Kidney glomerular epithelial cell (primary cell): ENCODE measurements at regions not wholly inside any gene's neighbourhood (a gene's known extent, or its start where the extent isn't known, plus 50 kb on each side); places are given as distances from the start of the nearest gene placed in this dataset.

Experiments
- DNase-seq: peaks from one replicate; lab custom pipeline; 2025; lab: John Stamatoyannopoulos, UW

- peak; percentile 25 for DNase-seq
Observed at GRCh38 chr13:95452375-95452774, 100.1 kb upstream of the CLDN10 start.

- DNase-seq, result no peak
Observed at GRCh38 chr13:95455782-95456181, 96.7 kb upstream of the CLDN10 start.

- no peak for DNase-seq
Observed at GRCh38 chr13:95456815-95457214, 95.7 kb upstream of the CLDN10 start.

GRCh38 chr13:95457294-95457693, 95.2 kb upstream of the CLDN10 start:
- DNase-seq, result peak; percentile 54

- no peak for DNase-seq
Observed at GRCh38 chr13:95462801-95463200, 89.7 kb upstream of the CLDN10 start.

GRCh38 chr13:95463531-95463930, 89.0 kb upstream of the CLDN10 start:
- peak; percentile 14 for DNase-seq

GRCh38 chr13:95470574-95471366, 81.8 kb upstream of the CLDN10 start:
- DNase-seq, result no peak

- DNase-seq, result no peak
Observed at GRCh38 chr13:95471960-95472359, 80.6 kb upstream of the CLDN10 start.

GRCh38 chr13:95474992-95475391, 77.5 kb upstream of the CLDN10 start:
- DNase-seq, result no peak

- no peak for DNase-seq
Observed at GRCh38 chr13:95477187-95477586, 75.3 kb upstream of the CLDN10 start.

GRCh38 chr13:95479731-95480130, 72.8 kb upstream of the CLDN10 start:
- no peak for DNase-seq

GRCh38 chr13:95480131-95480545, 72.4 kb upstream of the CLDN10 start:
- no peak for DNase-seq

GRCh38 chr13:95480791-95481780, 71.4 kb upstream of the CLDN10 start:
- peak; percentile 17 for DNase-seq

- no peak for DNase-seq
Observed at GRCh38 chr13:95484052-95484451, 68.5 kb upstream of the CLDN10 start.

GRCh38 chr13:95485045-95485517, 67.4 kb upstream of the CLDN10 start:
- DNase-seq, result peak; percentile 11

GRCh38 chr13:95485518-95486144, 66.9 kb upstream of the CLDN10 start:
- DNase-seq, result no peak

GRCh38 chr13:95492044-95492801, 60.3 kb upstream of the CLDN10 start:
- DNase-seq, result no peak

GRCh38 chr13:95494082-95494681, 58.3 kb upstream of the CLDN10 start:
- peak; percentile 46 for DNase-seq

GRCh38 chr13:95496485-95496884, 56.0 kb upstream of the CLDN10 start:
- no peak for DNase-seq

GRCh38 chr13:95497381-95497807, 55.1 kb upstream of the CLDN10 start:
- DNase-seq, result no peak

- no peak for DNase-seq
Observed at GRCh38 chr13:95498886-95499285, 53.6 kb upstream of the CLDN10 start.
